HG03460 (cell line): ENCODE measurements at regions not wholly inside any gene's neighbourhood (a gene's known extent, or its start where the extent isn't known, plus 50 kb on each side); places are given as distances from the start of the nearest gene placed in this dataset.
"Not testable (repeated sequence)": the region's sequence is repeated elsewhere in the genome, so short reads cannot be mapped to it uniquely, and the experiment has no call there.

Source experiments
- ATAC-seq: cut with Tn5 transposase; IDR thresholded peaks from one replicate; pipeline ENCODE4 v1.9.1; 2021; ENCODE audit not compliant: unreplicated experiment

DNA sequence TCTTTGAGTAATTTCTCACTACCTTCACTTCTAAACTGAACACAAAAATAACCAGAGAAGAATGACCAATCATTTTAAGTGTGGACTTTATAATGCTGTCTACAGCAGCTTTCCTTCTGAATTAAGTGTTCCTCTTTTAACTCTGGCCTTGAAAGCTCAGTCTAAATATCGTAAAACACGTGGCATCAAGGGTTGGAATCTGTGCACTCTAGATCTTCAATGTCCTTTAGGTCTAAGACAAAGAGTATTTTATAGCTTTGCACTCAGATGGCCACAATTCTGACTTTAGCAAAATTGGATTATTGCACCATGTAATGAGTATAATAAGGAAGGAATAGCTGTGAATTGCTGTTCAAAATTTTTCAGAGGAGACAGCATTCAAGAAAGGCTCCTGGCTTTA is 197.1 kb upstream of the UGT8 start:
- ATAC-seq: no peak

GRCh38 chr4:114417214-114417613 is 181.4 kb upstream of the UGT8 start:
- ATAC-seq: no peak

- ATAC-seq: no peak
Measured at GRCh38 chr4:114420069-114420468, 178.5 kb upstream of the UGT8 start.

DNA sequence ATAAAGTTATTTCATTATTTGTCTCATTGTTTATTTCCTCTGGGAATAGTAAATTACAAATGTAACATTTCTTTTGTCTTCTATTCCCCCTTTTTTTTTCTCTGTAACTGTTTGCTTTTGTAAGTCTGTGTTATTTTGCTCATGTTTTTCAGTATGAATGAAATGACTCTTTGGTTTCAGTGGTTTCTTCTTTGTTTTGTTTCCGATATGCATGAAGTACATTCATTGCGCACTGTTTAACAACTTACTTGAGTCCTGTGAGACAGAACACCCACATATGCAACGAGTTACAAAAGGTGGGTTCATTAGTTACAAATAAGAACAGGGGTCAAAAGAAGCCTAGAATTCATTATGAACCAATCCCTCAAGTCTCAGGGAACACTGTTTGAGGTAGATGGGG is 175.0 kb upstream of the UGT8 start:
- ATAC-seq: peak; percentile 84

GRCh38 chr4:114435116-114435515 is 163.5 kb upstream of the UGT8 start:
- no peak for ATAC-seq

- ATAC-seq: no peak
Measured at GRCh38 chr4:114442856-114443255, 155.8 kb upstream of the UGT8 start.

- no peak for ATAC-seq
Measured at GRCh38 chr4:114444211-114444610, 154.4 kb upstream of the UGT8 start.

DNA sequence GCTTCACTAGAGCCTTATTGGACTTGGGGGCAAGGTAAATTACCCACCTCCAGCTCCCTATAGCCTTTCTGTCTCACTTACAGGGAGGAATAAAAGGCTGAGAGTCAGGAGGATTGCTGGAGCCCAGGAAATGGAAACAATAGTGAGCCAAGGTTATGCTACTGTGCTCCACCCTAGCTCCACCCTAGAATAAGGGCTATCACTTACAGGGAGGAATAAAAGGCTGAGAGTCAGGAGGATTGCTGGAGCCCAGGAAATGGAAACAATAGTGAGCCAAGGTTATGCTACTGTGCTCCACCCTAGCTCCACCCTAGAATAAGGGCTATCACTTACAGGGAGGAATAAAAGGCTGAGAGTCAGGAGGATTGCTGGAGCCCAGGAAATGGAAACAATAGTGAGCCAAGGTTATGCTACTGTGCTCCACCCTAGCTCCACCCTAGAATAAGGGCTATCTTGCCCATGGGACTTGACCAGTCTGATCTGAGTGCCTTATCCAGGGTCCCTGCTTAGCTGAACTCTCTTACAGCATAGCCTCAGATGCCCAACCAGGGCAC is 150.6 kb upstream of the UGT8 start:
- ATAC-seq: not testable (repeated sequence)

GRCh38 chr4:114458728-114459127 is 139.9 kb upstream of the UGT8 start:
- ATAC-seq: no peak

GRCh38 chr4:114464726-114465272 is 133.8 kb upstream of the UGT8 start:
- ATAC-seq: no peak

GRCh38 chr4:114465766-114466165 is 132.8 kb upstream of the UGT8 start:
- ATAC-seq: no peak

GRCh38 chr4:114466299-114466698 is 132.3 kb upstream of the UGT8 start:
- ATAC-seq: no peak

- ATAC-seq: no peak
Measured at GRCh38 chr4:114472269-114473032, 126.2 kb upstream of the UGT8 start.

- no peak for ATAC-seq
Measured at GRCh38 chr4:114474188-114474800, 124.3 kb upstream of the UGT8 start.

DNA sequence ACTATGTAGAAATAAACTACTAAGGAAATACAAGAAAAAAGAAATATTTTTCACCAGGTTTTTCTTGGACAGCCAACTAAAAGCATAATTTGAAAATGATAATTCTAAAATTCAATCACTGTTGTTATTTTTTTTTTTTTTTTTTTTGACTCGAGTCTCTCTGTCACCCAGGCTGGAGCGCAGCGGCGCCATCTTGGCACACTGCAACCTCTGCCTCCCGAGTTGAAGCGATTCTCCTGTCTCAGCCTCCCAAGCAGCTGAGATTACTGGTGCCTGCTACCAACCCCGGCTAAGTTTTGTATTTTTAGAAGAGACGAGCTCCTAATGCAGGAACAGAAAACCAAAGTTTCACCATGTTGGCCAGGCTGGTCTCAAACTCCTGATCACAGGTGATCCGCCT is 122.3 kb upstream of the UGT8 start:
- no peak for ATAC-seq

DNA sequence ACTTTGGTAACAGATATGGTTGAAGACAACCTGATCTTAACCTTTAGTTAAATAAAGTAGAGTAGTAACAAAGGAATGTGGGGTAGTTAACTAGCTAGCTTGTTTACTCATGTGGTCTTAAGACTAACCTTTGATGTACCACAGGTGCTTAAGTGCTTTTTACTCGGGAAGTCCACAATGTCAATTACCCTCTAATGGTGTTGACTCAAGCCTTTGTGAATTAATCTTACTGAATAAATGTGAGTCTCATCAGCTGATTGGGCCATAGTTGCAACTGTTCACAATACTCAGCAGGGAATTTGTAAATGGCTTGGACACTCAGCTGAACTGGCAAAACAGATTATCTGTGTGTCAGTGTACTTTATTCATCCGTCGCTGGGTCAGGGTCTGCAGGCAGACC is 119.0 kb upstream of the UGT8 start:
- ATAC-seq: no peak

DNA sequence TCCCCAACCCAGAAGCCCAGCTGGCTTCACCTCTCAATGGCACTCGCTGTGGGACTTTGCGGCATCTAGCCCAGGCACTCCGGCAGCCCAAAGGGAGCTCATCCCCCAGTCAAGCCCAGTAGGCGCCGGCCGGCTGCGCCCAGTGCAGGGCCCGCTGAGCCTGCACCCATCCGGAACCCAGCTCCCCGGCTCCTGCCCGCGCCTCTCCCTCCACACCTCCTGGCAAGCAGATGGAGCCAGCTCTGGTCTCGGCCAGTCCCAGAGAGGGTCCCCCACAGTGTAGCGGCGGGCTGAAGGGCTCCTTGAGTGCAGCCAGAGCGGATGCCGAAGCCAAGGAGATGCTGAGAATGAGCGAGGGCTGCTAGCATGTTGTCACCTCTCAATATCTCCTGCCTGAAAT is 116.8 kb upstream of the UGT8 start:
- ATAC-seq: no peak

GRCh38 chr4:114487101-114487500 is 111.5 kb upstream of the UGT8 start:
- ATAC-seq: no peak

- ATAC-seq: no peak
Measured at GRCh38 chr4:114488301-114488982, 110.2 kb upstream of the UGT8 start.

DNA sequence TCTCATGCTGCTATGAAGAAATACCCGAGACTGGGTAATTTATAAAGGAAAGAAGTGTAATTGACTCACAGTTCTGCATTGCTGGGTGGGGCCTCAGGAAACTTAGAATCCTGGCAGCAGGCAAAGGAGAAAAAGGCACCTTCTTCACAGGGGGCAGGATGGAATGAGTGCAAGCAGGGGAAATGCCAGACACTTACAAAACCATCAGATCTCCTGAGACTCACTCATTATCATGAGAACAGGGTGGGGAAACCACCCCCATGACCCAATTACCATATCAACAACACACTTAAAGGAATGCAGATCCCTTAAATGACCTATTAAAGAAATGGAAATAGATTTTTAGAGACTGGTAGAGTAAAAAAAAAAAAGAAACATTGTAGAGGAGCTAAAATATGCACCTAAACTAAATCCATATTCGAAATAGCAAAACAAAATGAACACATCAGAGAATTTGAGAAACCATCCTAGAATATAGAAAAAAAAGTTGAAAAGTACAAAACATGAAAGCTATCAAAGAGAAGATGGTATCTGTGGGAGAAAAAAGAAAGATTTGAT is 104.3 kb upstream of the UGT8 start:
- ATAC-seq: no peak

DNA sequence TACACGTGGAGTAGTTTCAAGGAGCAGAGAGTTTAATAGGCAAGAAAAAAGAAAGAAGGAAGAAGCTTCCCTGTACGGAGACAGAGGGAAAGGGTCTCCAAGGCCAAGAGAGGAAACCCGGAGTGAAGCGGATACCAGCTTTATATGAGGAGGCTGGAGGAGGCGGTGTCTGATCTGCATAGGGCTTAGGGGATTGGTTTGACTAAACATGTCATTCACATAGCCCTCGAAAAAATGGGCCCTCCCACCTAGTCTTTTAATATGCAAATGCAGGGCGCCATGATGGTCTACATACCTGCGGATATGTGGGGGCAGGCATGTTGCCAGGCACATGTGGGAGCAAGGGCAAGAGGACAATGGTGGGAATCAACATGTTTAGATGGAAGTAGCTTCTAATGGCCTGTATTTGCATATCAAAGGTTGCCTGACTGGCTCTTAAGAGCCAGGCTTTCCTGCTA is 103.1 kb upstream of the UGT8 start:
- ATAC-seq: no peak
